DMS 273 treated with DMSO at 0.1 percent for 48 hours (cell line): ENCODE measurements at regions not wholly inside any gene's neighbourhood (a gene's known extent, or its start where the extent isn't known, plus 50 kb on each side); places are given as distances from the start of the nearest gene placed in this dataset.
"Not testable (repeated sequence)": the region's sequence is repeated elsewhere in the genome, so short reads cannot be mapped to it uniquely, and the experiment has no call there.

Experiments
- DNase-seq: peaks from one replicate; lab custom pipeline; 2025; lab: John Stamatoyannopoulos, UW

GRCh38 chr10:38209332-38209731, 115.2 kb downstream of the ZNF37A start:
- DNase-seq, result no peak

- not testable (repeated sequence) for DNase-seq
These were observed 115.6 kb downstream of the ZNF37A start for GRCh38 chr10:38209748-38210147.

GRCh38 chr10:38212460-38212859, 118.3 kb downstream of the ZNF37A start:
- DNase-seq, result no peak

GRCh38 chr10:38226385-38226784, 132.2 kb downstream of the ZNF37A start:
- DNase-seq, result no peak

GRCh38 chr10:38228394-38228793, 134.3 kb downstream of the ZNF37A start:
- no peak for DNase-seq

- not testable (repeated sequence) for DNase-seq
These were observed 144.3 kb downstream of the ZNF37A start for GRCh38 chr10:38238479-38238878.

GRCh38 chr10:38242061-38242649, 148.0 kb downstream of the ZNF37A start:
- DNase-seq, result not testable (repeated sequence)

GRCh38 chr10:38248113-38248512, 154.0 kb downstream of the ZNF37A start:
- not testable (repeated sequence) for DNase-seq

GRCh38 chr10:38252551-38252950, 158.4 kb downstream of the ZNF37A start:
- DNase-seq, result not testable (repeated sequence)

GRCh38 chr10:38267555-38267954, 173.4 kb downstream of the ZNF37A start:
- DNase-seq, result not testable (repeated sequence)

GRCh38 chr10:38271031-38271430, 176.9 kb downstream of the ZNF37A start:
- DNase-seq, result not testable (repeated sequence)

GRCh38 chr10:38274879-38275278, 180.7 kb downstream of the ZNF37A start:
- DNase-seq, result not testable (repeated sequence)

- DNase-seq, result not testable (repeated sequence)
These were observed 198.4 kb downstream of the ZNF37A start for GRCh38 chr10:38292560-38292959.

- DNase-seq, result not testable (repeated sequence)
These were observed 216.0 kb downstream of the ZNF37A start for GRCh38 chr10:38310111-38310510.

- DNase-seq, result not testable (repeated sequence)
These were observed 221.1 kb downstream of the ZNF37A start for GRCh38 chr10:38315090-38315805.

GRCh38 chr10:38321393-38321792, 227.3 kb downstream of the ZNF37A start:
- DNase-seq, result not testable (repeated sequence)

GRCh38 chr10:38330306-38330705, 236.2 kb downstream of the ZNF37A start:
- not testable (repeated sequence) for DNase-seq

GRCh38 chr10:38331106-38331505, 237.0 kb downstream of the ZNF37A start:
- not testable (repeated sequence) for DNase-seq

- DNase-seq, result not testable (repeated sequence)
These were observed 239.6 kb downstream of the ZNF37A start for GRCh38 chr10:38333699-38334098.

- not testable (repeated sequence) for DNase-seq
These were observed 256.5 kb downstream of the ZNF37A start for GRCh38 chr10:38350645-38351044.

GRCh38 chr10:38354410-38354809, 260.3 kb downstream of the ZNF37A start:
- DNase-seq, result not testable (repeated sequence)

GRCh38 chr10:38355911-38356526, 261.9 kb downstream of the ZNF37A start:
- not testable (repeated sequence) for DNase-seq

GRCh38 chr10:38356527-38356926, 262.4 kb downstream of the ZNF37A start:
- DNase-seq, result not testable (repeated sequence)
